Inflammatory macrophage (primary cell): ENCODE measurements at regions not wholly inside any gene's neighbourhood (a gene's known extent, or its start where the extent isn't known, plus 50 kb on each side); places are given as distances from the start of the nearest gene placed in this dataset.
"Not testable (repeated sequence)": the region's sequence is repeated elsewhere in the genome, so short reads cannot be mapped to it uniquely, and the experiment has no call there.

Source experiments
- DNase-seq, 2 donors: peaks; one replicate each; pipeline ENCODE4 v3.0.0-alpha.2; 2020 to 2022

GRCh38 chr1:195908121-195908520, 700.1 kb downstream of the KCNT2 start:
- DNase-seq = peak; percentile 34 to 82

- DNase-seq = no peak
Measured at GRCh38 chr1:195903203-195903602, 705.0 kb downstream of the KCNT2 start.

DNA sequence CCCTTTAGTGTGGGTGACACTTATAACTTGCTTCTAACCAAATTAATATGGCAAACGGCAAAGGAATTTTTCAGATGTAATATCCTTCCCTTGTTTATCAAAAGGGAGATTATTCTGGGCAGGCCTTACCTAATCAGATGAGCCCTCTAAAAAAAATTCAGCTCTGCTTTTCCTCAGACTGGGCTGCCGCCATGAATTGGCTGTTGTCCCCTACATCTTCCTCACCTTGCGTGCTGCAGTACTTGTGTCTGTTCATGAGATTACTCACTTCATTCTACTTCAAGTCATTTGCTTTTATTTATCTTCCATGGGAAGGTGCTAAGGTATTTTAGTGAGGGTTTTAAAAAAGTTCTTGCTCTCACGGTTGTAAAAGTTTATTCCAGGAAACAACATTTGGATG, 705.5 kb downstream of the KCNT2 start:
- DNase-seq = no peak

- no peak for DNase-seq
Measured at GRCh38 chr1:195899762-195900352, 708.4 kb downstream of the KCNT2 start.

GRCh38 chr1:195898924-195899323, 709.3 kb downstream of the KCNT2 start:
- no peak for DNase-seq

- DNase-seq = no peak
Measured at GRCh38 chr1:195898373-195898772, 709.9 kb downstream of the KCNT2 start.

DNA sequence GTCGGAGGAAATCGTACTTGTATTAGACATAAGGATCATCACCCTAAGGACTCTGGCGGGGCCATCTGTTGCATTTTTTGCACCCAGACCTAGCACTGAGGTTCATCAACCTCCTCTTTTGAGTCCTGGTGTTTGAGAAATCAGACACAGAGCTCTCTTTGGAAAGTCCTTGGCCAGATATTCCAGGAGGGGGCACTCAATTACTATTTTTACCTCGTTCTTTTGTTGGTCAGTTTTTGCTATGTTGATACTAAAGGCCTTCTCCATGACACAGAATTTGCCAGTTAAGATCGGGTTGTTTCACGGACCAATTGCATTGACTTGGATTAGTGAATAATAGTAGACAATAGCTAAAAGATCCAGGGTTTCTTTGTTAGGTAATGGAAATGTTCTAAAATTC, 711.2 kb downstream of the KCNT2 start:
- DNase-seq = peak; percentile 7 to 13

DNA sequence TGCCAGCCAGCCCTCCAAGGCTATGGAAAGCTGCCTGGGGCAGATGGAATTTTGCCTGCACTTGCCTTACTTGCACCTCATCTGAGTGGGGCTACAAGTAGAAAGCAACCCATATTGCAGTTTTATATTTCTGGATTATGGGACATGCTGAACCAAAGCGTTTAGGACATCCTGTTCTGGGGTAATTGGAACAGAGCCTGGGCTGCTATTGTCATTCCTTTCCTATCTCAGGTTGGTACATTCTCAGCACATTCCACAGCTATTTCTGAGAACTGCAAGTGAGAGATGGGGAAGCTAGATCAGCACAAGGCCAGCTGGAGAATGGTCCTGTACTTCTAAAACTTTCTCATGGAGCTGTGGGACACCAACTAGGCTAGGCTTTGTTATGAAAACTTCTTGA, 713.8 kb downstream of the KCNT2 start:
- DNase-seq = no peak

- no peak for DNase-seq
Measured at GRCh38 chr1:195886000-195886399, 722.2 kb downstream of the KCNT2 start.

DNA sequence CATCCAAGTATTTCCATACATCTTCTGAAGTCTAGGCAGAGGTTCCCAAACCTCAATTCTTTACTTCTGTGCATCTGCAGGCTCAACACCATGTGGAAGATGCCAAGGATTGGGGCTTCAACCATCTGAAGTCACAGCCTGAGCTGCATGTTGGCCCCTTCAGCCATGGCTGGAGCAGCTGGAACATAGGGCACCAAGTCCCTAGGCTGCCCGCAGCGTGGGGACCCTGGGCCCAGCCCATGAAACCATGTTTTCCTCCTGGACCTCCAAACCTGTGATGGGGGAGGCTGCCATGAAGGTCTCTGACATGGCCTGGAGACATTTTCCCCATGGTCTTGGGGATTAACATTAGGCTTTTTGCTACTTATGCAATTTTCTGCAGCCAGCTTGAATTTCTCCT, 729.8 kb downstream of the KCNT2 start:
- no peak for DNase-seq

DNA sequence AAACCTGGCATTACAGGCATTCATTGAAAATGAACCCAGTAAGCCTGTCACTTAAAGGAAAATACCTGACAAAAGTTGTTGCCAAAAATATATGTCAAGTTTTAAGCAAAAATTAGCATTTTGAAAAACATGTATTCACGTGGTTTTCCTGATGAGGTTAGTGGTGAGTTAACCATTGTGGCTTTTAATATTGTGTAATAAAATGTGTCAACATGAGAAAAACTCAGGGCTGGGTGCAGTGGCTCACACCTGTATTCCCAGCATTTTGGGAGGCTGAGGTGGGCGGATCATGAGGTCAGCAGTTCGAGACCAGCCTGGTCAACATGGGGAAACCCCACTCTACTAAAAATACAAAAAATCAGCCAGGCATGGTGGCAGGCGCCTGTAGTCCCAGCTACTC, 731.4 kb downstream of the KCNT2 start:
- no peak for DNase-seq

- DNase-seq = no peak
Measured at GRCh38 chr1:195872376-195872775, 735.9 kb downstream of the KCNT2 start.

GRCh38 chr1:195867638-195868037, 740.6 kb downstream of the KCNT2 start:
- no peak for DNase-seq

DNA sequence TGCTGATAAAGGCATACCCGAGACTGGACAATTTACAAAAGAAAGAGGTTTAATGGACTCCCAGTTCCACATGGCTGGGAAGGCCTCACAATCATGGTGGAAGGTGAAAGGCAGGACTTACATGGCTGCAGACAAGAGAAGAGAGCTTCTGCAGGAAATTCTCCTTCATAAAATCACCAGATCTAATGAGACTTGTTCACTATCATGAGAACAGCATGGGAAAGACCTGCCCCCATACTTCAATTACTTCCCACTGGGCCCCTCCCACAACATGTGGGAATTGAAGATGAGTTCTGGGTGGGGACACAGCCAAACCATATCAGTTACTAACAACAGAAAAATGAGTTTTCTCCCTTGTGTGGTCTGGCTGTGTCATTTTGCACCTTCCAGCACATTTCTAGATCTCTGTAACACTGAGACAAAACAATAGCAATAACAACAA, 741.4 kb downstream of the KCNT2 start:
- no peak for DNase-seq

GRCh38 chr1:195866091-195866780, 742.0 kb downstream of the KCNT2 start:
- DNase-seq = no peak

GRCh38 chr1:195851804-195852203, 756.4 kb downstream of the KCNT2 start:
- DNase-seq = no peak

GRCh38 chr1:195851016-195851601, 757.1 kb downstream of the KCNT2 start:
- DNase-seq = no peak

- no peak for DNase-seq
Measured at GRCh38 chr1:195849180-195849579, 759.1 kb downstream of the KCNT2 start.

GRCh38 chr1:195847957-195848875, 760.0 kb downstream of the KCNT2 start:
- DNase-seq = not testable (repeated sequence)

GRCh38 chr1:195831789-195832188, 776.5 kb downstream of the KCNT2 start:
- no peak for DNase-seq

DNA sequence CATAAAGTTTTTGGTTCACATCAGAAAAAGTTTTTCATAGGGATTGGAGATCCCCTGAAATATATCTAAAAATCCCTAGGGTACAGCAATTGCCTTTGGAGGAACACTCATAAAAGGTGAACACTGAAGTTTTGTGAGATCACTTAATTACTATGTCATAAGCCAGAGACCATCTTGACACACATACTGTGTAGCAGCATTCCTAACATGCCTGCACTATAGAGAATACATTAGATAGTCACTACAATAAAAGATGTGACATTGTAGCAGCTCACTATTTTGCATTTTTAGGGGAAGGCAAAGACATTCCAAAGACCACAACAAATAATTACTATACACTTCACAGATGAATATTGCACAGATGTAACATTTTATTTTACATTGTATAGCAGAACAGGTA, 779.9 kb downstream of the KCNT2 start:
- DNase-seq = no peak

GRCh38 chr1:195820925-195821324, 787.3 kb downstream of the KCNT2 start:
- no peak for DNase-seq

DNA sequence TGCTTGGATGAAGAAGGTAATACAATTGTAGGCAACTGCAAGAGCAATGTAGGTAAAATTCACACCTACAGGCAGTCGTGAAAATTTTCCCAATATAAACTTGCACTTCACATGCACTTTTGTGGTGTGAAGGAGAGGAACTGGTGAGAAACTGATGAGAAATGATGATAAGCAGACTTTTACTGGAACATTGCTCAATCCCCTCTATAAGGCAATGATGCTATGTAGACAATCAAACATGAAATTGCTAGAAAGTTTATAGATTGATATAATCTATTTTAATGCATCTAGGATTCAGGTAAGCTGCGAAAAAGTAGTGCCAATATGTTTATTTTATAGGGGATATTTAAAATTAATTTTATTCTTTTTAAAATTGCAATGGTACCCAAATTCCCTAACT, 802.2 kb downstream of the KCNT2 start:
- DNase-seq = no peak
